ENCODE measurements at regions not wholly inside any gene's neighbourhood (a gene's known extent, or its start where the extent isn't known, plus 50 kb on each side); places are given as distances from the start of the nearest gene placed in this dataset.

- 74 to 82% methylated on average over 3 of the region's 3 CpGs for WGBS, 2 donors (ENCODE audit: low coverage in 1 of 2)
- Histone ChIP-seq H3K4me3 (no peak overlapping the region), H3K36me3 (no peaks in the 10 kb centered on the region), H3K9me3 (no peaks in the 10 kb centered on the region), H3K27me3 (no peaks in the 10 kb centered on the region), H3K27ac (no peak overlapping the region), H3K4me1 (no peaks in the 10 kb centered on the region)
- no peak for TF ChIP-seq EP300 (IDR thresholded peaks at IDR 0.05)
- no peak for TF ChIP-seq POLR2AphosphoS5 (IDR thresholded peaks at IDR 0.05)
- no peak for TF ChIP-seq CTCF (IDR thresholded peaks at IDR 0.05)
- TF ChIP-seq POLR2A (IDR thresholded peaks at IDR 0.05): no peak
- ATAC-seq: no peak
Measured at GRCh38 chr6:54695815-54696214, 150.8 kb upstream of the FAM83B start.

GRCh38 chr6:54697424-54697823 is 149.1 kb upstream of the FAM83B start:
- H3K4me3 ChIP-seq: no peak overlapping the region
- no peaks in the 10 kb centered on the region for H3K9me3 ChIP-seq
- H3K36me3 ChIP-seq: no peaks in the 10 kb centered on the region
- WGBS, 2 donors (ENCODE audit: low coverage in 1 of 2): 38 to 49% methylated on average over 3 of the region's 3 CpGs
- TF ChIP-seq EP300 (IDR thresholded peaks at IDR 0.05): no peak
- no peak for TF ChIP-seq POLR2AphosphoS5 (IDR thresholded peaks at IDR 0.05)
- TF ChIP-seq POLR2A (IDR thresholded peaks at IDR 0.05): no peak
- TF ChIP-seq CTCF (IDR thresholded peaks at IDR 0.05): peak in 1 of 4 experiments; percentile 16
- no peaks in the 10 kb centered on the region for H3K4me1 ChIP-seq
- no peak overlapping the region for H3K27ac ChIP-seq
- H3K27me3 ChIP-seq: no peaks in the 10 kb centered on the region
- no peak for ATAC-seq

DNA sequence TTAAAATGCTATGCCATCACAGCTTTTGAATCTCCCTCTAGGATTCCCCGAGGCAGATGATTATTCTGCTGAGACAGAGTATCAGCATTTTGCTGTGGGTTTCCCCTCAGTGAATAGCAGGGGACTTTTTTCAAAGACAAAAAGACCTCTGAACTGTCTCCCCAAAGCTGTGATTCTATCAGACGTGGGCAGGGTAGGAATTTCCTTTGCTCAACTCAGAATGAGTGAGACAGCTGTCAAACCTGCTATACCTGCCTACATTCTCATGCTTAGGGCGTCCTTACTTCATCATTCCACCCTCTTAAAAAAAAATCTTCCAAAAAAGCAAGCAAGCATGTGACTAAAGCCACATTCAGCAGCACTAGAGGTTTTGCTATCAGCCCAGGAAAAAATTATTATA is 147.6 kb upstream of the FAM83B start:
- Histone ChIP-seq H3K36me3 (no peaks in the 10 kb centered on the region), H3K27ac (no peak overlapping the region), H3K4me3 (no peak overlapping the region), H3K4me1 (no peaks in the 10 kb centered on the region), H3K9me3 (no peaks in the 10 kb centered on the region), H3K27me3 (no peaks in the 10 kb centered on the region)
- no peak for ATAC-seq
- TF ChIP-seq POLR2A (IDR thresholded peaks at IDR 0.05) (no peak), EP300 (IDR thresholded peaks at IDR 0.05) (no peak), CTCF (IDR thresholded peaks at IDR 0.05) (no peak), POLR2AphosphoS5 (IDR thresholded peaks at IDR 0.05) (no peak)
- WGBS, 2 donors (ENCODE audit: low coverage in 1 of 2): 59 to 66% methylated on average over 3 of the region's 3 CpGs

GRCh38 chr6:54700158-54700557 is 146.4 kb upstream of the FAM83B start:
- Histone ChIP-seq H3K9me3 (no peaks in the 10 kb centered on the region), H3K36me3 (no peaks in the 10 kb centered on the region), H3K27ac (no peak overlapping the region), H3K4me1 (no peaks in the 10 kb centered on the region), H3K4me3 (no peak overlapping the region), H3K27me3 (no peaks in the 10 kb centered on the region)
- no peak for TF ChIP-seq EP300 (IDR thresholded peaks at IDR 0.05)
- no peak for TF ChIP-seq POLR2A (IDR thresholded peaks at IDR 0.05)
- TF ChIP-seq POLR2AphosphoS5 (IDR thresholded peaks at IDR 0.05): no peak
- no peak for TF ChIP-seq CTCF (IDR thresholded peaks at IDR 0.05)
- ATAC-seq: no peak
- WGBS, 2 donors (ENCODE audit: low coverage in 1 of 2): 59 to 69% methylated on average over 2 of the region's 2 CpGs

- Histone ChIP-seq H3K9me3 (no peaks in the 10 kb centered on the region), H3K4me3 (no peak overlapping the region), H3K27ac (no peak overlapping the region), H3K27me3 (no peaks in the 10 kb centered on the region), H3K36me3 (no peaks in the 10 kb centered on the region), H3K4me1 (no peaks in the 10 kb centered on the region)
- TF ChIP-seq POLR2AphosphoS5 (IDR thresholded peaks at IDR 0.05) (no peak), CTCF (IDR thresholded peaks at IDR 0.05) (no peak), POLR2A (IDR thresholded peaks at IDR 0.05) (no peak), EP300 (IDR thresholded peaks at IDR 0.05) (no peak)
- whole genome bisulfite sequencing, 2 donors (ENCODE audit: low coverage in 1 of 2): 40 to 71% methylated on average over 3 of the region's 3 CpGs
- no peak for ATAC-seq
Measured at GRCh38 chr6:54702772-54703171, 143.8 kb upstream of the FAM83B start.
